ENCODE measurements at regions not wholly inside any gene's neighbourhood (a gene's known extent, or its start where the extent isn't known, plus 50 kb on each side); places are given as distances from the start of the nearest gene placed in this dataset.

- no peak for DNase-seq (ENCODE audit: insufficient read length)
- TF ChIP-seq TAF1 (IDR thresholded peaks at IDR 0.05; ENCODE audit: borderline replicate concordance, low read depth, low read length) (no peak), POLR2AphosphoS5 (IDR thresholded peaks at IDR 0.05; ENCODE audit: low read depth, low read length) (no peak), POLR2A (IDR thresholded peaks at IDR 0.05; ENCODE audit: low read depth, low read length) (no peak)
- FAIRE-seq: no peak
Observed at GRCh38 chr14:58788655-58789503, 151.1 kb downstream of the DACT1 start.

DNA sequence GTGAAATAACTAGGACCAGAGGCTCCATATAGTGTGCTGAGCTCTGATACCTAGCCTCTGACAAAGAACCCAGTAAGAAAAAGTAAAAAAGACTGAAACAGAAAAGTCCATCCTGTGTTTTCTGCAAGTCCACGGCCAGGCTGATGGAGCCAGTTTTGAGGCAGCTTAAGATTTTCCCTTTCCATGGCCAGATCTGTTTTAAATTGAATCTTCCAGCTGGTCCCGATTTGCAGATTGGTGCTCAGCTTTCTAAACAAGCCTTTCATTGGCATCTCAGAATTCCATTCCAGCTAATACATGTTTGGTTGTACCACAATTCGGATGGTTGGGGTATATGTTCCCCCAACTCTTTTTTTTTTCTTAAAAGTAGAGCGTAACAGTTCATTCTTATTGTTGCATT is 152.0 kb downstream of the DACT1 start:
- TF ChIP-seq POLR2A (IDR thresholded peaks at IDR 0.05; ENCODE audit: low read depth, low read length) (no peak), TAF1 (IDR thresholded peaks at IDR 0.05; ENCODE audit: borderline replicate concordance, low read depth, low read length) (no peak), POLR2AphosphoS5 (IDR thresholded peaks at IDR 0.05; ENCODE audit: low read depth, low read length) (no peak)
- no peak for DNase-seq (ENCODE audit: insufficient read length)
- FAIRE-seq: no peak

- FAIRE-seq (no peak), DNase-seq (ENCODE audit: insufficient read length) (no peak)
- TF ChIP-seq POLR2A (IDR thresholded peaks at IDR 0.05; ENCODE audit: low read depth, low read length): no peak
- no peak for TF ChIP-seq POLR2AphosphoS5 (IDR thresholded peaks at IDR 0.05; ENCODE audit: low read depth, low read length)
Observed at GRCh38 chr14:58792416-58792815, 154.7 kb downstream of the DACT1 start.

DNA sequence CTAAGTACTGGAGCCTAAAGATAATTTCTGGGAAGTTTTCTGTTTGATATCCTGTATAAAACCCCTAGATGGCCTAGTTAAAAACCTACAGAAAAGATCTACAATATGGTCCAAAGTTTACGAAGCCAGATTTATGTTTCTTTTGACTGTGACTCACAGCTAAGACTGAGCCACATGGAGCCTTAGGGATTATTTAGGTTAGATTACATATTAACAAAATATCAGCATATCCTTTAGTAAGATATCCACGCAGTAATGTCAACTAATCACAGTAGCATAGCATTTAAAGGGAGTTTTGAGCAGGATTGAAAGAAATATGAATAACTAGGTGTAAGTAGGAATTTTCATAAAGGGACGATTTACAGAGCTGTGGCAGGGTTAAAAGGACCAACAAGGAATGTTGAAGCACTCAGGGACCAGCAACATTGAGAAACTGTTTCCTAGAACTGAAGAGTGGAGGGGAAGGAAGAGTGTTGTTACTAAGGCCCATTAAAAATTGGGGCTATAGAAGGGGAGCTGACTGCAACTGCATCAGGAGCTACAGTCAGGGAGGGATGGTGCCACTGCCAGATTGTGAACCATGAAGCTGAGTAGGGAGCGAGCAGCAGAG is 155.5 kb downstream of the DACT1 start:
- no peak for FAIRE-seq
- TF ChIP-seq TAF1 (IDR thresholded peaks at IDR 0.05; ENCODE audit: borderline replicate concordance, low read depth, low read length) (no peak), POLR2A (IDR thresholded peaks at IDR 0.05; ENCODE audit: low read depth, low read length) (no peak), POLR2AphosphoS5 (IDR thresholded peaks at IDR 0.05; ENCODE audit: low read depth, low read length) (no peak)
- no peak for DNase-seq (ENCODE audit: insufficient read length)

DNA sequence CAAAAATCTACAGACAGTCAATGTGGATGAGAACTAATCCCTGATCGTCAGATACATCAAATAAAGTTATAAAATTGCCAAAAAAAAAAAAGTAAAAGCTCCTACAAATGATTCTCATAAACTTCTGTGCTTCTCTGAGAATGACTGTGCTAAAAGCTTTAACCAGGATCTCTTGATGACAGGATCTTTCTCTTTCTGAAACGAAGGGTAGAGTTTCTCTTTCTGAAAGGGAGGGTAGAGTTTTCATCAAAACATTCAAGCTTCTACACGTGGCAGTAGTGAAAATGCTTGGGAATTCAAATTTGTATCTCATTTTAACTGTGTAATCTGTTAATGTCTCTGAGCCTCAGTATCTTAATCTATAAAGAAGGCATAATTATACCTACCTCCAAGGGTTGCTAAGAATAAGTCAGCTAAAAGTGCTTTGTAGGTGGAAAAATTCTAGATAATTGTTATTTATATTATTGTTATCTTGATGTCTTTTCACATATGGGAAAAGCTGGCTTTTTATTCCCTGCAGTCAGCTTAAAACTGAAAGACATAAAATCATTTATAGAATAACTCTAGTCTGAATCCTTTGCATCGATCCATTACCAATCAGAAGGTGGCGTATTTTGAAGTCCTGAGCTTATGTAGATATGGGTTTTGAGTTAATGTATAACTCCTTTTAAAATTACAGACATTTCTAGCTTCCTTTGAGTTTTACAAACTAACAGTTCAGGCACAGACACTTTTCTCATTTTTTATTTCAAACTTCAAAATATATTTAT is 157.4 kb downstream of the DACT1 start:
- FAIRE-seq (peak; percentile 46), DNase-seq (ENCODE audit: insufficient read length) (no peak)
- no peak for TF ChIP-seq POLR2AphosphoS5 (IDR thresholded peaks at IDR 0.05; ENCODE audit: low read depth, low read length)
- TF ChIP-seq TAF1 (IDR thresholded peaks at IDR 0.05; ENCODE audit: borderline replicate concordance, low read depth, low read length): no peak
- TF ChIP-seq POLR2A (IDR thresholded peaks at IDR 0.05; ENCODE audit: low read depth, low read length): no peak

DNA sequence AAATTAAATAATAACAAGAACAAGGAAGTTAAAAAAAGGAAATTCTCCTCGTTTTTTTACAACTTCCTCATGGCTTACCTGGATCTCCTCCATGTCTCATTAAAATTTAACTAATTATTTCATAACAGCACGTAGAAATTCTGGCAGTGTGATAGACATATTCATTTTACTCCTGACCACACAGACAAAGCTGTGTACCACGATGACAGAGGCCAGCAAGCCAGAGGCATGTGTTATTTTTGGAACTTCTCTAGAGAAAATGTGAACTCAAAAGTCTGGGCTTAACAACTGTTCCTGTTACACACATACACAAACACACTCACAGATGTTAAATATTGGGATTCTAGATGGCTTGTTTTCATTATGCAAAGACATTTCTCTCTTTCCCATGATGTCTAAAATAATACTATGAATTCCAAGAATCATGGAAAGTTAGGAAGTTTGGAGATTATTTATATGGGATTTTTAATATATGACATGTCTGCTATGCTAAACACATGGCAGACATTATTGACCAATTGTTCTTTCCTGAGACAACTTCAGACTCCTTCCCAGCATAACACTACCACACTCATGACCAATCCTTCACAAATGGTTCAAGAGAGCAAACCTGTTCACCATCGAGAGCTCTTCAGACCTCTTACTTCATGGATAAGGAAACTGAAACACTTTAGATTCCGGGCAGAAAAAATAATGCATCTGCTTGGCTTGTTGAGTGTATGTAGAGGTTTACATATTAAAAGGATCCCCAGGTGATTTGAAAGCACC is 158.7 kb downstream of the DACT1 start:
- DNase-seq (ENCODE audit: insufficient read length) (no peak), FAIRE-seq (no peak)
- TF ChIP-seq POLR2AphosphoS5 (IDR thresholded peaks at IDR 0.05; ENCODE audit: low read depth, low read length): no peak
- TF ChIP-seq POLR2A (IDR thresholded peaks at IDR 0.05; ENCODE audit: low read depth, low read length): no peak
- no peak for TF ChIP-seq TAF1 (IDR thresholded peaks at IDR 0.05; ENCODE audit: borderline replicate concordance, low read depth, low read length)

GRCh38 chr14:58797010-58797429 is 159.3 kb downstream of the DACT1 start:
- DNase-seq (ENCODE audit: insufficient read length) (no peak), FAIRE-seq (peak; percentile 81)
- TF ChIP-seq TAF1 (IDR thresholded peaks at IDR 0.05; ENCODE audit: borderline replicate concordance, low read depth, low read length) (no peak), POLR2A (IDR thresholded peaks at IDR 0.05; ENCODE audit: low read depth, low read length) (no peak), POLR2AphosphoS5 (IDR thresholded peaks at IDR 0.05; ENCODE audit: low read depth, low read length) (no peak)

- no peak for FAIRE-seq
- TF ChIP-seq POLR2AphosphoS5 (IDR thresholded peaks at IDR 0.05; ENCODE audit: low read depth, low read length) (no peak), TAF1 (IDR thresholded peaks at IDR 0.05; ENCODE audit: borderline replicate concordance, low read depth, low read length) (no peak), POLR2A (IDR thresholded peaks at IDR 0.05; ENCODE audit: low read depth, low read length) (no peak)
- DNase-seq (ENCODE audit: insufficient read length): no peak
Observed at GRCh38 chr14:58798173-58798572, 160.4 kb downstream of the DACT1 start.

- FAIRE-seq: no peak
- TF ChIP-seq POLR2A (IDR thresholded peaks at IDR 0.05; ENCODE audit: low read depth, low read length) (no peak), TAF1 (IDR thresholded peaks at IDR 0.05; ENCODE audit: borderline replicate concordance, low read depth, low read length) (no peak), POLR2AphosphoS5 (IDR thresholded peaks at IDR 0.05; ENCODE audit: low read depth, low read length) (no peak)
- DNase-seq (ENCODE audit: insufficient read length): no peak
Observed at GRCh38 chr14:58801086-58801485, 163.3 kb downstream of the DACT1 start.

DNA sequence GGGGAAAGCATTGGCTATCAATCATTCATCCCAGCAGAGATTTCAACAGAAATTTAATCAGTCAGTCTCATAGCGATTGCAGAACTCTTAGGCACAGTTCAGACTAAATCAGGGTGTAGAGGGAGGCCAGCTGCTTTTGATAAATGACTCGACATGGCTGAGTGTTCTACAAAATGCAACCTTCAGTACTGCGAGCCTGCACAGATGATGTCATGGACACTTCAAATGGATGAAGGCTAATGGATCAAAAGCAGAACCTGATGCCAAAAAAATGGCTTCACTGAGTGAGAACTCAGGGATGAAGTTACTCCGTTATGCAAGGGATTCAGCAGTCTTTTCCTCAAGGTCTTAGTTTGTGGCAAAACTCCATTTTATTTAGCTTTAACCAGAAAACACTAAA is 167.3 kb downstream of the DACT1 start:
- no peak for TF ChIP-seq POLR2A (IDR thresholded peaks at IDR 0.05; ENCODE audit: low read depth, low read length)
- TF ChIP-seq POLR2AphosphoS5 (IDR thresholded peaks at IDR 0.05; ENCODE audit: low read depth, low read length): no peak
- TF ChIP-seq TAF1 (IDR thresholded peaks at IDR 0.05; ENCODE audit: borderline replicate concordance, low read depth, low read length): no peak
- no peak for FAIRE-seq
- no peak for DNase-seq (ENCODE audit: insufficient read length)
